ENCODE measurements at regions not wholly inside any gene's neighbourhood (a gene's known extent, or its start where the extent isn't known, plus 50 kb on each side); places are given as distances from the start of the nearest gene placed in this dataset.

DNA sequence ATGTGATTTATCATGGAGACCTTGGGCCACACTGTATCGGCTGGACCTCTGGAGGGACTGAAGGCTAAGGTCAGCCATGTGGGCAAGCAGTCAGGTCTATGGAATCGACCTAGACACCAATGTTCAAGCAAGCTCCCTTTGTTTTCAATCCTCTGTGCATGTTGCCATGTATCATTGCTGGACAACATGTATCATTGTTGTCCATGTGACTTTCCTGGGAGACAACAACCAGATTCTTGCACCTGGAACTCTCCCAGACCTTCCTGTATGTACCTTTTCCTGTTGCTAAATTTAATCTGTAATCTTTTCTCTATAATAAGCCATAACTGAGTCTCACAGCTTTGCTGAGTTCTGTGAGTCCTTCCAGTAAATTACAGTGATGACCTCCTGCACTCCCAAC lies 329.4 kb upstream of the BOD1L1 start:
- POLR2A ChIA-PET, result no interaction called here
- intact Hi-C loops (cut with micrococcal nuclease), result no loop called here
- no peak for DNase-seq
- CTCF ChIA-PET, result no interaction called here
- H3K27me3 Mint-ChIP-seq, result no peaks in the 10 kb centered on the region
- H3K27ac Mint-ChIP-seq, result no peak overlapping the region
- no peaks in the 10 kb centered on the region for H3K4me1 Mint-ChIP-seq
- no peaks in the 10 kb centered on the region for H3K36me3 Mint-ChIP-seq (ENCODE audit: low read depth)
- TF ChIP-seq, protein P1, sequence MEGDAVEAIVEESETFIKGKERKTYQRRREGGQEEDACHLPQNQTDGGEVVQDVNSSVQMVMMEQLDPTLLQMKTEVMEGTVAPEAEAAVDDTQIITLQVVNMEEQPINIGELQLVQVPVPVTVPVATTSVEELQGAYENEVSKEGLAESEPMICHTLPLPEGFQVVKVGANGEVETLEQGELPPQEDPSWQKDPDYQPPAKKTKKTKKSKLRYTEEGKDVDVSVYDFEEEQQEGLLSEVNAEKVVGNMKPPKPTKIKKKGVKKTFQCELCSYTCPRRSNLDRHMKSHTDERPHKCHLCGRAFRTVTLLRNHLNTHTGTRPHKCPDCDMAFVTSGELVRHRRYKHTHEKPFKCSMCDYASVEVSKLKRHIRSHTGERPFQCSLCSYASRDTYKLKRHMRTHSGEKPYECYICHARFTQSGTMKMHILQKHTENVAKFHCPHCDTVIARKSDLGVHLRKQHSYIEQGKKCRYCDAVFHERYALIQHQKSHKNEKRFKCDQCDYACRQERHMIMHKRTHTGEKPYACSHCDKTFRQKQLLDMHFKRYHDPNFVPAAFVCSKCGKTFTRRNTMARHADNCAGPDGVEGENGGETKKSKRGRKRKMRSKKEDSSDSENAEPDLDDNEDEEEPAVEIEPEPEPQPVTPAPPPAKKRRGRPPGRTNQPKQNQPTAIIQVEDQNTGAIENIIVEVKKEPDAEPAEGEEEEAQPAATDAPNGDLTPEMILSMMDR (IDR thresholded peaks at IDR 0.05), result no peak
- H3K4me3 Mint-ChIP-seq, result no peak overlapping the region
- H3K9me3 Mint-ChIP-seq, result no peaks in the 10 kb centered on the region
- no peak for ATAC-seq (ENCODE audit: low read depth)

DNA sequence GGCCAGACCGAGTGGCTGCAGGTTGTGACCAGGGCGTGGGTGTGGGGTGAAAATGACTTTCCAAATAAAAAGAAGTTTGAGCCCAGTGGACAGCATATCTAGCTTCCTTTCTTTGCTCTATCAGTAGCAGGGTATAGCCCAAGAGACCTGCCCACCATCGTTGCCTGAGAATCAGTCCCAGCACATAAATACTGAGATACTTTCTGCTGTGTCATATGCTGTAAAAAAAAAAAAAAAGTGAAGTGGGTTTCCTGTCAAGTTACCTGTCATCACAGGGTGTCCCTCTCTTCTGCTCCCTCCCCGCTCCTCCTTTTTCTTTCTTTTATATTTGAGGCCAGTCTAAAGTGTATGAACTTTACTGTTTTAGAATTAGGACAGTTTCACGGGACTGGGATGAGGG lies 330.3 kb upstream of the BOD1L1 start:
- intact Hi-C loops (cut with micrococcal nuclease), result no loop called here
- TF ChIP-seq, protein P1 (IDR thresholded peaks at IDR 0.05), result no peak
- no peak overlapping the region for H3K27ac Mint-ChIP-seq
- no peaks in the 10 kb centered on the region for H3K4me1 Mint-ChIP-seq
- no peaks in the 10 kb centered on the region for H3K27me3 Mint-ChIP-seq
- no peaks in the 10 kb centered on the region for H3K9me3 Mint-ChIP-seq
- ChIA-PET POLR2A (no interaction called here), CTCF (no interaction called here)
- ATAC-seq (ENCODE audit: low read depth) (no peak), DNase-seq (no peak)
- no peaks in the 10 kb centered on the region for H3K36me3 Mint-ChIP-seq (ENCODE audit: low read depth)
- no peak overlapping the region for H3K4me3 Mint-ChIP-seq

DNA sequence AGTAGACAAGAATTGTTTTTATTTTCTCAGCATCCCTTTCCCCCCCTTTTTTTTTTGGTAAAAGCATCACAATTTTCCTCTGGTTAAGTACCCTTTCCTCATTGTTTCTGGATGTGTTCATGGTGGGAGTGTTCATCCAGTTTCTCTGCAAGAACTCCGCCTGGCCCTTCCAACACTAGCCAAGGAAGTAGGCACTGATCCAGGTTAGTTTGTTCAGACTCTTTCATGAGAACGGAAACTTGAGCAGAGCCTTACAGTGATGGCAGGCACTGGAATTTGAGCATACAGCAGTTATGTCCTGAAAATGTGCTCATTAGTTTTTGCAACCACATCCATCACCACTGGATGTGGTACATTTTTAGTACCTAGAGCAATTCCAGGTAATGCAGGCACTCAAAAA lies 336.1 kb upstream of the BOD1L1 start:
- ChIA-PET POLR2A (no interaction called here), CTCF (no interaction called here)
- intact Hi-C loops (cut with micrococcal nuclease), result no loop called here
- TF ChIP-seq, protein P1 (IDR thresholded peaks at IDR 0.05), result no peak
- no peak for ATAC-seq (ENCODE audit: low read depth)
- no peaks in the 10 kb centered on the region for H3K4me1 Mint-ChIP-seq
- no peak overlapping the region for H3K4me3 Mint-ChIP-seq
- no peak overlapping the region for H3K27ac Mint-ChIP-seq
- no peaks in the 10 kb centered on the region for H3K36me3 Mint-ChIP-seq (ENCODE audit: low read depth)
- no peaks in the 10 kb centered on the region for H3K27me3 Mint-ChIP-seq
- DNase-seq, result no peak
- H3K9me3 Mint-ChIP-seq, result no peaks in the 10 kb centered on the region

DNA sequence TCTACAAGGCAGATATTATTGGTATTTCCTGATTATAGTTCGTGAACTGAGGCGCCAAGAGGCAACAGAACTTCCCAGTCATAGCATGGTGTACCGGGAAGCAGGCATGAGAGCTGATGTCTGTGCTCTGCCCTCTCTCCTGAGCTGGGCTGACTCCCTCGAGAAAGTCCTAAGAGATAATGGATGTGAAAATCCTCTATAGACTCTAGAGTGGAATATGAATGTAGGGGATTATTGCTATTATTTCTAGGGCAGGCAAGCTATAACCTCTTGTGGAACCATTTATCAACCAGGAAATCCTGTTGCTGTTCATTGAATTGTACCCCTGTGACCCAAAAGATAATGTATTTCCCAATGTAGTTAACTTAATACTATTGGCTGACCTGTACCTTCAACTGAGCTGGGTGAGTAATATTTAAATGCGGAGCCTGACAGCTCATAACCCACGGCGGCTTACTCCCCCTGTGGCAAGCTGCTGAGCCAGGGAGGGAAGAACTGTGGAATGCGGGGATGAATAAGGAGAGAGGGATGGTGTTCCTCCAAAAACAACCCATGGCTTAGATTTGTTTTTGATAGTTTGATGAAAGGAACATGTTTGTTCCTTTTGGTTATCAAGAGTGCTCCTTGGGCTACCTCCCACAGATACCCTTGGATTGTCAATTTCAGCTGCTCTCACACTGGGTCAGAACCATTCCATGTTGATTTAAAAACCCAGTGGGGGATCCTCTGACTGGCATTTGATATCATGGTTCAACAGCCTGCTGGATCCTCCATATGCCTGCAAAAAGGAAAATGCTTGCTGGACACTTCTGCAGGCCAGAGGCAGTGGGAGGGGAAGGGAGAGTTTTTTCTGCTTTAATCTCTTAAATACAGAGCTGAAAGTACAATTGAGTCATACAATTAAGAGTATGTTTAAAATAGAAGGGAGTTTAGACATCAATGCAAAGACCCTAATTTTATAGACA lies 339.0 kb upstream of the BOD1L1 start:
- H3K36me3 Mint-ChIP-seq (ENCODE audit: low read depth), result no peaks in the 10 kb centered on the region
- H3K27me3 Mint-ChIP-seq, result no peaks in the 10 kb centered on the region

DNA sequence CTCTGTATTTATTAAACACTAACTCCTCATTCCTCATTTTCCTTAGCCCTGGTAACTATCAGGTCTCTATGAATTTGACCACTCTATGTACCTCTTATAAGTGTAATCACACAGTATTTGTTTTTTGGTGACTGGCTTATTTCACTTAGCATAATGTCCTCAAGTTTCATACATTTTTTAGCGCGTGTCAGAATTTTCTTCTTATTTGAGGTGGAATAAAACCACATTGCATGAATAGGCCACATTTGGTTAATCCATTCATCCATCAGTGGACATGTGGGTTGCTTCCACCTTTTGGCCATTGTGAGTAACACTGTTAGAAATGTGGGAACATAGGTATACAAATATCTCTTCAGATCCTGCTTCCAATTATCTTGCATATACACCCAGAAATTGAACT lies 341.2 kb upstream of the BOD1L1 start:
- H3K27ac Mint-ChIP-seq, result no peak overlapping the region
- TF ChIP-seq, protein P1 (IDR thresholded peaks at IDR 0.05), result no peak
- DNase-seq (no peak), ATAC-seq (ENCODE audit: low read depth) (no peak)
- H3K9me3 Mint-ChIP-seq, result no peaks in the 10 kb centered on the region
- no peak overlapping the region for H3K4me3 Mint-ChIP-seq
- no peaks in the 10 kb centered on the region for H3K4me1 Mint-ChIP-seq
- H3K36me3 Mint-ChIP-seq (ENCODE audit: low read depth), result no peaks in the 10 kb centered on the region
- intact Hi-C loops (cut with micrococcal nuclease), result no loop called here
- CTCF ChIA-PET, result no interaction called here
- H3K27me3 Mint-ChIP-seq, result peaks cover 2% of the 10 kb centered on the region
- POLR2A ChIA-PET, result no interaction called here

More for the DNA sequence above, 339.0 kb upstream of the BOD1L1 start:
- H3K9me3 Mint-ChIP-seq, result no peaks in the 10 kb centered on the region
- no peak overlapping the region for H3K27ac Mint-ChIP-seq
- intact Hi-C loops (cut with micrococcal nuclease), result no loop called here
- CTCF ChIA-PET, result no interaction called here
- TF ChIP-seq, protein P1 (IDR thresholded peaks at IDR 0.05), result no peak
- no peak overlapping the region for H3K4me3 Mint-ChIP-seq
- no peaks in the 10 kb centered on the region for H3K4me1 Mint-ChIP-seq
- POLR2A ChIA-PET, result no interaction called here
- DNase-seq, result no peak
- no peak for ATAC-seq (ENCODE audit: low read depth)

Data from activated B cell treated with CpG ODN at 0.5 μM for 24 hours (primary cell).